ENCODE measurements at regions not wholly inside any gene's neighbourhood (a gene's known extent, or its start where the extent isn't known, plus 50 kb on each side); places are given as distances from the start of the nearest gene placed in this dataset.

- Mint-ChIP-seq H3K9me3 (no peaks in the 10 kb centered on the region), H3K27ac (no peak overlapping the region), H3K36me3 (ENCODE audit: low read depth) (no peaks in the 10 kb centered on the region), H3K4me3 (no peak overlapping the region), H3K4me1 (no peaks in the 10 kb centered on the region), H3K27me3 (ENCODE audit: insufficient read depth, low read depth, poor library complexity) (peaks cover 5% of the 10 kb centered on the region)
- Histone ChIP-seq H4K20me1 (replicated peaks; ENCODE audit: insufficient read depth) (no peaks in the 10 kb centered on the region), H3K4me1 (ENCODE audit: insufficient read depth) (no peaks in the 10 kb centered on the region), H3K79me2 (replicated peaks; ENCODE audit: insufficient read depth) (no peaks in the 10 kb centered on the region), H3K27ac (ENCODE audit: low read depth) (no peak overlapping the region), H3F3A (replicated peaks; ENCODE audit: low read depth) (no peaks in the 10 kb centered on the region), H3K9me2 (ENCODE audit: insufficient read depth) (no peaks in the 10 kb centered on the region), H3K27me3 (ENCODE audit: insufficient read depth) (no peaks in the 10 kb centered on the region), H3K4me2 (no peak overlapping the region), H3K4me3 (no peak overlapping the region), H2AFZ (0 out of 2 replicates have a peak overlapping the region, but pooled peaks have one; percentile 8), H3K36me3 (ENCODE audit: insufficient read depth) (no peaks in the 10 kb centered on the region)
- no peak for DNase-seq (ENCODE audit: low spot score)
- TF ChIP-seq REST (IDR thresholded peaks at IDR 0.05; ENCODE audit: unreplicated experiment): no peak
- no peak for TF ChIP-seq CTCF (conservative IDR thresholded peaks at IDR 0.05; ENCODE audit: low read depth in 2 of 2)
- no peak for TF ChIP-seq ZNF331 (CRISPR knock-in tag; IDR thresholded peaks at IDR 0.05; ENCODE audit: low read depth)
- TF ChIP-seq ZNF462 (CRISPR knock-in tag; IDR thresholded peaks at IDR 0.05): no peak
- no peak for TF ChIP-seq CREB1 (CRISPR knock-in tag; IDR thresholded peaks at IDR 0.05; ENCODE audit: low read depth)
- no peak for TF ChIP-seq JUNB (IDR thresholded peaks at IDR 0.05; ENCODE audit: unreplicated experiment)
- no peak for TF ChIP-seq EZH2phosphoT487 (IDR thresholded peaks at IDR 0.05; ENCODE audit: unreplicated experiment)
- no peak for TF ChIP-seq STAT1 (IDR thresholded peaks at IDR 0.05; ENCODE audit: unreplicated experiment)
- TF ChIP-seq ETS1 (IDR thresholded peaks at IDR 0.05): no peak
- ATAC-seq: no peak
These were observed 194.2 kb downstream of the UTP18 start for GRCh38 chr17:51454456-51454978.
